H1 (cell line): ENCODE measurements at regions not wholly inside any gene's neighbourhood (a gene's known extent, or its start where the extent isn't known, plus 50 kb on each side); places are given as distances from the start of the nearest gene placed in this dataset.

Source experiments
- CBX5 ChIP-seq: fragments of 300-800, 300-1000 bp; sonication (generic); IDR thresholded peaks from 2 replicates; pipeline ENCODE4 v1.7.1; 2016; ENCODE audit warnings: antibody characterized with exemption, low read length, low read depth
- RAD21 ChIP-seq, 2 experiments: IDR thresholded peaks in 1 of 2; conservative IDR thresholded peaks in 1 of 2; 2 replicates each; pipeline ENCODE4 v1.6.1; 2011; ENCODE audit warnings: low read depth in 2 of 2, low read length in 2 of 2, improper control_type of control experiment in 1 of 2, inconsistent platforms in 1 of 2, mild to moderate bottlenecking in 1 of 2, moderate library complexity in 1 of 2
- RBBP5 ChIP-seq: IDR thresholded peaks from 2 replicates; pipeline ENCODE4 v1.7.1; 2012; ENCODE audit warnings: low read depth, mild to moderate bottlenecking, inconsistent platforms, low read length, moderate library complexity, borderline replicate concordance
- SP2 ChIP-seq: IDR thresholded peaks from 2 replicates; pipeline ENCODE4 v1.6.1; 2012; ENCODE audit warnings: mild to moderate bottlenecking, low read length, inconsistent platforms
- SUZ12 ChIP-seq: fragments of 200-600 bp; sonication (generic); IDR thresholded peaks from 2 replicates; pipeline ENCODE4 v1.6.1; 2012; ENCODE audit warnings: mild to moderate bottlenecking, inconsistent platforms, low read length, moderate library complexity, mixed read lengths
- TAF1 ChIP-seq: IDR thresholded peaks from 2 replicates; pipeline ENCODE4 v1.6.1; 2011; ENCODE audit warnings: mild to moderate bottlenecking, low read depth, low read length

DNA sequence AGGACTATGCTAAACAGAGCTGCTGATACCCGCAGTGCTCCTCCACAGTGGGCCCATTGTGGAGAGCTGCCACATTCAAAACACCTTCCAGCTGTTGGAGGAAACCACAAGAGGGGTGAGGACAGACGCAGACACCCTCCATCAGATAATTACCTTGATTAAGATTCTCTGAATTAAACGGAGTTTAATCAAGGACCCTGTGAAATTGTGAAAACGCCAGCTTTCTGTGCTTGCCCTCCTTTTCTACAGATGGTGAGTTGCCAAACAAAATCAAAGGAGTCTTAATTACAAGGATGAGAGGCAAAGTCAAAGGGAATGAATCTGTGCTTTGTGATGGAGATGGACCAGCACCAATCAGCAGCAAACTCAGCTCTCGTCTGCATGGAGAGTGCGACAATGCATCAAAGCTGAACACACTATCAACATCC is 596.1 kb downstream of the ELAVL2 start (continued):
- TF ChIP-seq SUZ12 (no peak), RAD21 (IDR thresholded peaks at IDR 0.05 in 1 of 2, conservative IDR thresholded peaks at IDR 0.05 in 1 of 2; ENCODE audit: low read depth in 2 of 2, low read length in 2 of 2) (no peak), RBBP5 (no peak), TAF1 (no peak), SP2 (no peak), CBX5 (no peak)
